ENCODE measurements at regions not wholly inside any gene's neighbourhood (a gene's known extent, or its start where the extent isn't known, plus 50 kb on each side); places are given as distances from the start of the nearest gene placed in this dataset.

DNA sequence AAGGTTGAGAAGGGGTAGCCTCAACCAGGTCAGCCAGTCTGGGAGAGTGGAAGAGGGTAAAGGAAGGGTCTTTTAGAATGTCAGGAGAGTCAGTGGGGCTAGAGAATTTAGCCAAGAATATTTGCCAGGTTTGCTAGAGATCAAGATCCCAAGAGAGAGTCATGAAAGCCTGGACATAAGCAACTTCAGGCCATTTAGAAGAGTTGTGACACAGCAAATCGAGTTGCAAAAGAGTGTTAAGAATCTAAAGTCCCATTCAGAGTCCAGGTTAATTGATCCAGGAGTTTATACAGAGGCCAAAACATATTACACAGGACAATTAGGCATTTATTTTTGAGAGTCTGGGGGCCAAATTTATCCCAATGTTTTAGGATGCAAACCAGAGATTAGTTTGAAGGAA lies 1260.1 kb upstream of the ACO1 start:
- H3K4me3 Mint-ChIP-seq (ENCODE audit: unreplicated experiment), result no peak overlapping the region
- intact Hi-C loops (cut with micrococcal nuclease; ENCODE audit: unreplicated experiment), result loop anchor here (10.0 kb wide), 1 partner anchor 350 kb away; no protein-coding TSS in a partner anchor
- H3K4me3 ChIP-seq (ENCODE audit: low read depth, low read length), result no peak overlapping the region
- no peak overlapping the region for H3K27ac Mint-ChIP-seq (ENCODE audit: unreplicated experiment)
- CTCF ChIA-PET, result no interaction called here
- H3K4me1 ChIP-seq, result no peaks in the 10 kb centered on the region
- BruUV-seq (replicated peaks), result no TSS peak
- no peaks in the 10 kb centered on the region for H3K36me3 Mint-ChIP-seq (ENCODE audit: insufficient read depth, unreplicated experiment)
- no peaks in the 10 kb centered on the region for H3K36me3 ChIP-seq (ENCODE audit: control insufficient read depth, insufficient read depth, low read length)
- no peaks in the 10 kb centered on the region for H3K27me3 ChIP-seq (replicated peaks; ENCODE audit: control insufficient read depth, insufficient read depth, low read length)
- no peaks in the 10 kb centered on the region for H3K9me3 ChIP-seq
- TF ChIP-seq CTCF (IDR thresholded peaks at IDR 0.05; ENCODE audit: insufficient read depth in 1 of 2, low read depth in 1 of 2, low read length in 1 of 2, severe bottlenecking in 1 of 2, unreplicated experiment in 1 of 2), result no peak
- no peaks in the 10 kb centered on the region for H3K4me1 Mint-ChIP-seq (ENCODE audit: low read depth, unreplicated experiment)
- POLR2A ChIA-PET, result no interaction called here
- H3K9me3 Mint-ChIP-seq (ENCODE audit: unreplicated experiment), result peaks cover 17% of the 10 kb centered on the region
- no peak for DNase-seq
- no peaks in the 10 kb centered on the region for H3K27me3 Mint-ChIP-seq (ENCODE audit: insufficient read depth, unreplicated experiment)

DNA sequence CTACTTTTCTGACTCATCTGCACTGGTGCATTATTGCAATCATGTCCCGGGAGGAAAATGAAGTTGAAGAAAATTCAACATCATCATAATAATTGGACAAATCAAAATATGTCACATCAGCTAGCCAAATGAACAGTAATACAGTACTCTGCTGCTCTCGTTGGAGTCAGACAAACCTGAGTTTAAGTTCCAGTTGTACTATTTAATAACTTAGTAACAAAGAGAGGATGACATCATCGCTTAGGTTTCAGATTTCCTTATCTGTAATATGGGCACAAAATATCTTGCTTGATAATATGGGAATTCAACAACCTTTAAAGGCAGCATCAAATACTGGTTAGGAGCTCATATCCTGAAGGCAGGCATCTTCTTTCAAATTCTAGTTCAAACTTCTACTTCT lies 1248.9 kb upstream of the ACO1 start:
- TF ChIP-seq CTCF (IDR thresholded peaks at IDR 0.05; ENCODE audit: insufficient read depth in 1 of 2, low read depth in 1 of 2, low read length in 1 of 2, severe bottlenecking in 1 of 2, unreplicated experiment in 1 of 2), result no peak
- peaks cover 10% of the 10 kb centered on the region for H3K9me3 Mint-ChIP-seq (ENCODE audit: unreplicated experiment)
- Histone ChIP-seq H3K4me1 (no peaks in the 10 kb centered on the region), H3K4me3 (ENCODE audit: low read depth, low read length) (no peak overlapping the region), H3K36me3 (ENCODE audit: control insufficient read depth, insufficient read depth, low read length) (no peaks in the 10 kb centered on the region), H3K27me3 (replicated peaks; ENCODE audit: control insufficient read depth, insufficient read depth, low read length) (no peaks in the 10 kb centered on the region), H3K9me3 (no peaks in the 10 kb centered on the region)
- no peaks in the 10 kb centered on the region for H3K27me3 Mint-ChIP-seq (ENCODE audit: insufficient read depth, unreplicated experiment)
- no TSS peak for BruUV-seq (replicated peaks)
- H3K27ac Mint-ChIP-seq (ENCODE audit: unreplicated experiment), result no peak overlapping the region
- no peak overlapping the region for H3K4me3 Mint-ChIP-seq (ENCODE audit: unreplicated experiment)
- CTCF ChIA-PET, result no interaction called here
- intact Hi-C loops (cut with micrococcal nuclease; ENCODE audit: unreplicated experiment), result no loop called here
- DNase-seq, result no peak
- peaks cover 9% of the 10 kb centered on the region for H3K4me1 Mint-ChIP-seq (ENCODE audit: low read depth, unreplicated experiment)
- POLR2A ChIA-PET, result no interaction called here
- no peaks in the 10 kb centered on the region for H3K36me3 Mint-ChIP-seq (ENCODE audit: insufficient read depth, unreplicated experiment)

GRCh38 chr9:31136524-31136923 lies 1247.9 kb upstream of the ACO1 start:
- Mint-ChIP-seq H3K36me3 (ENCODE audit: insufficient read depth, unreplicated experiment) (no peaks in the 10 kb centered on the region), H3K4me1 (ENCODE audit: low read depth, unreplicated experiment) (peaks cover 9% of the 10 kb centered on the region), H3K27me3 (ENCODE audit: insufficient read depth, unreplicated experiment) (no peaks in the 10 kb centered on the region), H3K27ac (ENCODE audit: unreplicated experiment) (no peak overlapping the region), H3K4me3 (ENCODE audit: unreplicated experiment) (no peak overlapping the region), H3K9me3 (ENCODE audit: unreplicated experiment) (peaks cover 10% of the 10 kb centered on the region)
- no TSS peak for BruUV-seq (replicated peaks)
- no peaks in the 10 kb centered on the region for H3K9me3 ChIP-seq
- no peak for DNase-seq
- H3K27me3 ChIP-seq (replicated peaks; ENCODE audit: control insufficient read depth, insufficient read depth, low read length), result no peaks in the 10 kb centered on the region
- H3K4me3 ChIP-seq (ENCODE audit: low read depth, low read length), result no peak overlapping the region
- TF ChIP-seq CTCF (IDR thresholded peaks at IDR 0.05; ENCODE audit: insufficient read depth in 1 of 2, low read depth in 1 of 2, low read length in 1 of 2, severe bottlenecking in 1 of 2, unreplicated experiment in 1 of 2), result no peak
- intact Hi-C loops (cut with micrococcal nuclease; ENCODE audit: unreplicated experiment), result no loop called here
- POLR2A ChIA-PET, result no interaction called here
- CTCF ChIA-PET, result no interaction called here
- H3K4me1 ChIP-seq, result no peaks in the 10 kb centered on the region
- H3K36me3 ChIP-seq (ENCODE audit: control insufficient read depth, insufficient read depth, low read length), result no peaks in the 10 kb centered on the region
